Activated naive CD4-positive, alpha-beta T cell treated with anti-CD3 and anti-CD28 coated beads, Interleukin-2, amount 50 U/mL, for 24 hours (primary cell): ENCODE measurements at regions not wholly inside any gene's neighbourhood (a gene's known extent, or its start where the extent isn't known, plus 50 kb on each side); places are given as distances from the start of the nearest gene placed in this dataset.

Experiments used
- H3K27ac Mint-ChIP-seq: one replicate; pipeline ENCODE4 v1.8.0; 2021; ENCODE audit warnings: mild to moderate bottlenecking, mixed read lengths
- H3K27me3 Mint-ChIP-seq: one replicate; pipeline ENCODE4 v1.8.0; 2021; ENCODE audit warnings: mixed read lengths
- H3K36me3 Mint-ChIP-seq: one replicate; pipeline ENCODE4 v1.8.0; 2021; ENCODE audit warnings: mixed read lengths
- H3K4me1 Mint-ChIP-seq: one replicate; pipeline ENCODE4 v1.8.0; 2021; ENCODE audit warnings: mixed read lengths
- H3K4me3 Mint-ChIP-seq: one replicate; pipeline ENCODE4 v1.8.0; 2021; ENCODE audit warnings: mild to moderate bottlenecking, mixed read lengths
- H3K9me3 Mint-ChIP-seq: one replicate; pipeline ENCODE4 v1.8.0; 2021; ENCODE audit warnings: mixed read lengths

GRCh38 chr15:39051626-39052322 is 487.2 kb upstream of the RASGRP1 start:
- Mint-ChIP-seq H3K27me3 (peaks cover 3% of the 10 kb centered on the region), H3K4me1 (no peaks in the 10 kb centered on the region), H3K27ac (no peak overlapping the region), H3K36me3 (no peaks in the 10 kb centered on the region), H3K4me3 (no peak overlapping the region), H3K9me3 (peaks cover 19% of the 10 kb centered on the region)

GRCh38 chr15:39052323-39052705 is 487.7 kb upstream of the RASGRP1 start:
- H3K36me3 Mint-ChIP-seq = no peaks in the 10 kb centered on the region
- peaks cover 3% of the 10 kb centered on the region for H3K27me3 Mint-ChIP-seq
- no peak overlapping the region for H3K4me3 Mint-ChIP-seq
- H3K4me1 Mint-ChIP-seq = no peaks in the 10 kb centered on the region
- no peak overlapping the region for H3K27ac Mint-ChIP-seq
- H3K9me3 Mint-ChIP-seq = peaks cover 19% of the 10 kb centered on the region

- Mint-ChIP-seq H3K36me3 (no peaks in the 10 kb centered on the region), H3K27ac (no peak overlapping the region), H3K27me3 (peaks cover 3% of the 10 kb centered on the region), H3K4me3 (no peak overlapping the region), H3K9me3 (peaks cover 19% of the 10 kb centered on the region), H3K4me1 (no peaks in the 10 kb centered on the region)
Observed at GRCh38 chr15:39053480-39053879, 488.9 kb upstream of the RASGRP1 start.

GRCh38 chr15:39054128-39054732 is 489.6 kb upstream of the RASGRP1 start:
- Mint-ChIP-seq H3K36me3 (no peaks in the 10 kb centered on the region), H3K9me3 (peaks cover 18% of the 10 kb centered on the region), H3K27me3 (peaks cover 3% of the 10 kb centered on the region), H3K4me3 (no peak overlapping the region), H3K27ac (no peak overlapping the region), H3K4me1 (no peaks in the 10 kb centered on the region)

- Mint-ChIP-seq H3K4me3 (no peak overlapping the region), H3K9me3 (no peaks in the 10 kb centered on the region), H3K27me3 (peaks cover 3% of the 10 kb centered on the region), H3K4me1 (no peaks in the 10 kb centered on the region), H3K36me3 (no peaks in the 10 kb centered on the region), H3K27ac (no peak overlapping the region)
Observed at GRCh38 chr15:39056357-39056756, 491.7 kb upstream of the RASGRP1 start.

GRCh38 chr15:39058351-39059131 is 493.9 kb upstream of the RASGRP1 start:
- H3K27me3 Mint-ChIP-seq = peaks cover 2% of the 10 kb centered on the region
- H3K36me3 Mint-ChIP-seq = no peaks in the 10 kb centered on the region
- H3K27ac Mint-ChIP-seq = no peak overlapping the region

GRCh38 chr15:39059917-39060316 is 495.3 kb upstream of the RASGRP1 start:
- H3K36me3 Mint-ChIP-seq = no peaks in the 10 kb centered on the region

More at GRCh38 chr15:39058351-39059131, 493.9 kb upstream of the RASGRP1 start:
- no peaks in the 10 kb centered on the region for H3K9me3 Mint-ChIP-seq
- H3K4me1 Mint-ChIP-seq = no peaks in the 10 kb centered on the region
- H3K4me3 Mint-ChIP-seq = no peak overlapping the region

GRCh38 chr15:39061952-39062464 is 497.4 kb upstream of the RASGRP1 start:
- no peaks in the 10 kb centered on the region for H3K9me3 Mint-ChIP-seq
- H3K4me1 Mint-ChIP-seq = no peaks in the 10 kb centered on the region
- no peak overlapping the region for H3K4me3 Mint-ChIP-seq
- no peak overlapping the region for H3K27ac Mint-ChIP-seq
- no peaks in the 10 kb centered on the region for H3K36me3 Mint-ChIP-seq
- no peaks in the 10 kb centered on the region for H3K27me3 Mint-ChIP-seq

More at GRCh38 chr15:39059917-39060316, 495.3 kb upstream of the RASGRP1 start:
- no peak overlapping the region for H3K4me3 Mint-ChIP-seq
- no peaks in the 10 kb centered on the region for H3K9me3 Mint-ChIP-seq
- no peaks in the 10 kb centered on the region for H3K27me3 Mint-ChIP-seq
- H3K4me1 Mint-ChIP-seq = no peaks in the 10 kb centered on the region
- no peak overlapping the region for H3K27ac Mint-ChIP-seq

GRCh38 chr15:39066677-39067076 is 502.1 kb upstream of the RASGRP1 start:
- Mint-ChIP-seq H3K9me3 (no peaks in the 10 kb centered on the region), H3K27ac (no peak overlapping the region), H3K36me3 (no peaks in the 10 kb centered on the region), H3K4me1 (no peaks in the 10 kb centered on the region), H3K27me3 (peaks cover 4% of the 10 kb centered on the region), H3K4me3 (no peak overlapping the region)

- Mint-ChIP-seq H3K27ac (peak overlapping the region; percentile 84), H3K4me3 (no peak overlapping the region), H3K9me3 (no peaks in the 10 kb centered on the region), H3K4me1 (no peaks in the 10 kb centered on the region), H3K27me3 (peaks cover 10% of the 10 kb centered on the region), H3K36me3 (no peaks in the 10 kb centered on the region)
Observed at GRCh38 chr15:39074341-39074985, 506.4 kb upstream of the THBS1 start.

GRCh38 chr15:39075311-39075710 is 505.6 kb upstream of the THBS1 start:
- H3K36me3 Mint-ChIP-seq = no peaks in the 10 kb centered on the region
- H3K9me3 Mint-ChIP-seq = no peaks in the 10 kb centered on the region
- H3K27me3 Mint-ChIP-seq = peaks cover 10% of the 10 kb centered on the region
- no peak overlapping the region for H3K4me3 Mint-ChIP-seq
- H3K4me1 Mint-ChIP-seq = no peaks in the 10 kb centered on the region
- no peak overlapping the region for H3K27ac Mint-ChIP-seq

- no peaks in the 10 kb centered on the region for H3K9me3 Mint-ChIP-seq
- H3K27ac Mint-ChIP-seq = no peak overlapping the region
- no peaks in the 10 kb centered on the region for H3K36me3 Mint-ChIP-seq
- peaks cover 12% of the 10 kb centered on the region for H3K27me3 Mint-ChIP-seq
- no peak overlapping the region for H3K4me3 Mint-ChIP-seq
- no peaks in the 10 kb centered on the region for H3K4me1 Mint-ChIP-seq
Observed at GRCh38 chr15:39075756-39076341, 505.0 kb upstream of the THBS1 start.

- Mint-ChIP-seq H3K27me3 (peaks cover 12% of the 10 kb centered on the region), H3K4me3 (no peak overlapping the region), H3K27ac (no peak overlapping the region), H3K36me3 (no peaks in the 10 kb centered on the region), H3K4me1 (no peaks in the 10 kb centered on the region), H3K9me3 (no peaks in the 10 kb centered on the region)
Observed at GRCh38 chr15:39078026-39078425, 502.9 kb upstream of the THBS1 start.

- H3K36me3 Mint-ChIP-seq = no peaks in the 10 kb centered on the region
- H3K4me1 Mint-ChIP-seq = no peaks in the 10 kb centered on the region
- H3K9me3 Mint-ChIP-seq = no peaks in the 10 kb centered on the region
- peaks cover 8% of the 10 kb centered on the region for H3K27me3 Mint-ChIP-seq
- H3K4me3 Mint-ChIP-seq = no peak overlapping the region
- no peak overlapping the region for H3K27ac Mint-ChIP-seq
Observed at GRCh38 chr15:39079296-39079847, 501.5 kb upstream of the THBS1 start.

GRCh38 chr15:39083213-39083612 is 497.7 kb upstream of the THBS1 start:
- peaks cover 8% of the 10 kb centered on the region for H3K27me3 Mint-ChIP-seq
- no peaks in the 10 kb centered on the region for H3K36me3 Mint-ChIP-seq
- no peaks in the 10 kb centered on the region for H3K4me1 Mint-ChIP-seq
- H3K27ac Mint-ChIP-seq = no peak overlapping the region
- H3K4me3 Mint-ChIP-seq = no peak overlapping the region
- no peaks in the 10 kb centered on the region for H3K9me3 Mint-ChIP-seq
